ENCODE measurements at regions not wholly inside any gene's neighbourhood (a gene's known extent, or its start where the extent isn't known, plus 50 kb on each side); places are given as distances from the start of the nearest gene placed in this dataset.
"Not testable (repeated sequence)": the region's sequence is repeated elsewhere in the genome, so short reads cannot be mapped to it uniquely, and the experiment has no call there.

DNA sequence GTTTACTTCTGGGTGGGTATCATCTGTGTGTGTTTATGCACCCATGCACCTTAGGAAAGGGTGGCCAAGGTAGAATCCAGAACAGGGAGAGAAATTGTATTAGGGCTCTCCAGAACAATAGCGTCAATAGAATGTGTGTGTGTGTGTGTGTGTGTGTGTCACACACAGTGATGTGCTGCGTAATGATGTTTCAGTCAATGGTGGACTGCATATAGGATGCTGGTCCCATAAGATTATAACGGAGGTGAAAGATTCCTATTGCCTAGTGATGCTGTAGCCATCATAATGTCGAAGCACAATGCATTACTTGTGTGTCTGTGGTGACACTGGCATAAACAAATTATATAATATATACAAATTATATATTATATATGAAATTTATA, 69.3 kb upstream of the PRR23C start:
- DNase-seq (ENCODE audit: low read depth in 2 of 2): no peak

DNA sequence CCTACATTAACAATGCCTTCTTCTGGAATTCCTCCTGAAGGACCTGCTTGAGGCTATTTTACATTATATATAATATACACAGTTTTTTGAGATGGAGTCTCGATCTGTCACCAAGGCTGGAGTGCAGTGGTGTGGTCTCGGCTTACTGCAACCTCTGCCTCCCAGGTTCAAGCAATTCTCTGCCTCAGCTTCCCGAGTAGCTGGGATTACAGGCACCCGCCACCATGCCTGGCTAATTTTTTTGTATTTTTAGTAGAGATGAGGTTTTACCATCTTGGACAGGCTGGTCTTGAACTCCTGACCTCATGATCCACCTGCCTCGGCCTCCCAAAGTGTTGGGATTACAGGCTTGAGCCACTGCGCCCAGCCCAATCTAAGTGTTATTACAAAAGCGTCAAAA, 71.9 kb upstream of the PRR23C start:
- DNase-seq (ENCODE audit: low read depth in 2 of 2): not testable (repeated sequence)

DNA sequence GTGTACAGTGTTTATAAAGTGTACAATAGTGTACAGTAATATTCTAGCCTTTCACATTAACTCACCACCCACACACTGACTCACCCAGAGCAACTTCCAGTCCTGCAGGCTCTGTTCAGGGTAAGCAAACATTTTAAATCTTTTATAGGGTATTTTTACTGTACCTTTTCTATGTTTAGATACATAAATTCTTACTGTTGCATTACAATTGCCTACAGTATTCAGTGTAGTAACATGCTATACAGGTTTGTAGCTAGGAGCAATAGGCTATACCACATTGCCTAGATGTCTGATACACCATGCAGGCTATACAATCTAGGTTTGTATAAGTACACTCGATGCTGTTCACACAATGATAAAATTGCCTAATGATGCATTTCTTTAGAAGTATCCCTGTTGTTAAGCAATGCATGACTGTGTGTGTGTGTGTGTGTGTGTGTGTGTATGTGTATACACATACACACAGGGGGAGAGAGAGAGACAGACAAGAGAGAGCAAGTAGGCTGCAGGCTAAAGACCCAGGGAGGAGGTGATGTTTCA, 72.5 kb upstream of the PRR23C start:
- no peak for DNase-seq (ENCODE audit: low read depth in 2 of 2)

DNA sequence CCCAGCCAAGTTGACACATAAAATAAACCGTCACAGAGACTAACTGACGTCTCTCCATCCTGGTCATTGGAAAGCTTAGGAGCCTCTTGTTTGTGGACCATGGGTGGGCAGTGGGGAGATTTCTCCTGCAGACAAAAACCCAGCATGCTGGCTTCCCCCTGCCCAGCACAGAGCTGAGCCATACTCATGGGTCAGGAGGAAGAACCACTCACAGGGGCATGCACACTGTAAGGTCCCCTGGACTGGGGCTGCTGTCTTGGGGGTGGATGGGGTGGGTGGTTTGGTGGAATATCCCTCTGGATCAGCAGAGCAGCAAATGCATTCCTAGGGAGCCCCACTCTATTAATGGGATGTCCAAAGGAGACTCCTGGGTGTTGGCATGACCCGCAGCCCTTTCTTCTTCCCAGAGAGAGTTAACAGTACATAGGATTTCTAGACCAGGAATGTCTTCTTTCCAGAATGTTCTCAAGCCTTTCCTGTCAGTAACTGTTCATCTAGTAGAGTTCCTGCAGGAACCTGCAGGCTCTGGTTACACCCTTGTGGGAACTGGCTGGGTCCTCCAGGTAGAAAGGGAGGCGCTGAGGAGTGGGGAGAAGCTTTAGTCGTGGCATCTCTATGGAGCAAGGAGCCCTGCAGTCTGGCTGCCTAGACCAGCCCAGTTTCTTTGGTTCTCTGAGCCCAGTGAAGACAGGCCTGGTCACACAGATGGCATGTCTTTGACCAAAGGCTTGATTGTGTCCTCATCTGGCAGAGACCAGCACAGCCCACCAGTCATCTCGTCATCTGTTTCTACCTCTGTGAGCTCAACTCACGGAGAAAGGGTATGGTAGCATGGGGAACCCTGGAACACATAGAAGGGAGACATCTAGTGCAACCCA, 73.4 kb upstream of the PRR23C start:
- DNase-seq (ENCODE audit: low read depth in 2 of 2): no peak

DNA sequence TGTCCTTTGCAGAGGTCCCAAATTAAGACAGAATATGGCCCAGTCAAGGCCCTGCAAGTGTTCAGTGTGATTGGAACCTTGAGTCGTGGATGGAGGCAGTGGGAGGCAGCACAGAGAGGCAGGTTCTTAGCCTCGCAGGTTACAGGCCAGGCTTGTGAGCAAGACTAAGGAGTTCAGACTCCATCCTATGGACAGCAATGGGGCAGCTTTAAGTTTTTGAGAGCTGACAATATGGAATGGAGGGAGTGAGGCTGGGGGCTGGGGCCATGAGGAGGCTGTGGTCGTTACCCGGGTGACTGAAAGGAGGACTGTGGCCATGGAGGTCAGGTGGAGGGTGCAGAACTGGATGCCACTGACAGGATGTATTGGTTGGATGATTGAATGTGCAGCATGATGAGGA, 74.1 kb upstream of the PRR23C start:
- DNase-seq (ENCODE audit: low read depth in 2 of 2): no peak

DNA sequence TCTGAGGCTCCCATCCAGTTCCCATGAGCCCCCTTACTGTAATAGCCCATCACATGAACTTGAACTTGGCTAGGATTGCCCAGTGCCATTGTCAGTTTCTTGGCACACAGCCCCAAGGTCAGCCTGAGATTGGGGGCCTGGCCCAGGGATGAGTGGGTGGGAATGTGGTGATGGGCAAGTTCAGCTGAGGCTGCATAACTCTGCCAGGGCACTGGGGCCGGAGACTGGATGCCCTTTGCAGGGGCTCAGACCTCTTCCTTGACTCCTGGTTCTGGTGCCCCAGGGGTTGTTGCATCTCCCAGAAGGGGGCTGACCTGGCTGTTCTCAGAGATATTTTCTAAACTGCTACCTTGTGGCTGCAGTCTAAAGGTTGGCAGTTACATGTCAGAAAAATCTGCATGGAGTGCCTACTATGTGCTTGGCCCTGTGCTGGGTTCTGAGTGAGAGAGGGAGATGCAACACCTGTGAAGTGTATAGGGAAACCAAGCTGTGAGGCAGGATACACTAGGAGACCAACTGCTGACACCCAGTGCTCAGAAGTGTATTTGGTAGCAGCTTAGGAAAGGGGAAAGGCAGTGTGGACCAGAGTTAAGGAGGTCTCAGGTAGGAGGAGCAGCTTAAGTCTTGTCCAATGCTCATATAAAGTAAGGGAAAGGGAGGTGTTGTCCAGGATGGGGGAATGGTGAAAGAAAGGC, 74.8 kb upstream of the PRR23C start:
- no peak for DNase-seq (ENCODE audit: low read depth in 2 of 2)

DNA sequence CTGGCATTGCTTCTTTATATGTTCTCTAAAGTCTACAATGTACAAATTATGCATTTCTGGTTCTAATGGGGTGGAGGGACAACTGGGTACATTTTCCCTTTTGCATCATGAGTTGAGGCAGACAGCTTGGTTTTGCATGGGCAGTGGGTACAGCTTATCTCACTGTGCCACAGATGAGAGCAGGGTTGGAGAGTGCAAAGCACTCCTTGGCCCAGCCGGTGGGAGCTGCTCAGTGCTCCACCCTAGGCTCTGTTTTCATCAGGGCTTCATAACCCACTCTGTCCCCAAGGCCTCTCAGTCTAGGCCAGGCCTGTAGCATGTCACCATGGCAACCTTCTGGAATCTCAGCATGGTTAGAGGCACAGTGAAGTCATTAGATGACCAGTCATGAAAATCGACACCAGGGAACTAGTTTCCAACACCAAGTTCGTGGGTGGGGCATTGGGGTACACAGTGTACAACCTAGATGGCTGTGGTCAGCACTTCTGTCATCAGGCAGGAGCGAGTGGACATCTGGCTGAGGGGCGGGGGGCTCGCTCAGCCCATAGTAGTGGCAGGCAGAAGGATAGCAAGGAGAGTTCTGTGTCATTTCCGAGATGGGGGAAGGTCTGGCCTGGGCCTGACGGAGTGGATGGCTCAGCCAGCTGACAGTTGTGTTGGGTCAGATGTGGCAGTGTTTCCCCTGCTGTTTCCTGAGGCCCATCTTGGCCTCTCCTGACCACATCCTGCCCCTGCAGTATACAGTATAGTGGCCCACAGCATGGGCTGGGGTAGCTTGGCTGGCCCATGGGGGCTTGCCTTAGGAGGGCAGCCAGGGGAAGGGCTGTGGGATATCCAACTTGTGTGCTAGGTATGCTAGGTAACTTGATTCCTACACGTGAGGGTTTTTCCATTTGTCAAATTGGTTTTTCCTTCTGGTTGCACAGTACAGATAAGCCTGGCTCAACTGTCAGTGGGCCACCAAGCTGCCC, 75.7 kb upstream of the PRR23C start:
- no peak for DNase-seq (ENCODE audit: low read depth in 2 of 2)

DNA sequence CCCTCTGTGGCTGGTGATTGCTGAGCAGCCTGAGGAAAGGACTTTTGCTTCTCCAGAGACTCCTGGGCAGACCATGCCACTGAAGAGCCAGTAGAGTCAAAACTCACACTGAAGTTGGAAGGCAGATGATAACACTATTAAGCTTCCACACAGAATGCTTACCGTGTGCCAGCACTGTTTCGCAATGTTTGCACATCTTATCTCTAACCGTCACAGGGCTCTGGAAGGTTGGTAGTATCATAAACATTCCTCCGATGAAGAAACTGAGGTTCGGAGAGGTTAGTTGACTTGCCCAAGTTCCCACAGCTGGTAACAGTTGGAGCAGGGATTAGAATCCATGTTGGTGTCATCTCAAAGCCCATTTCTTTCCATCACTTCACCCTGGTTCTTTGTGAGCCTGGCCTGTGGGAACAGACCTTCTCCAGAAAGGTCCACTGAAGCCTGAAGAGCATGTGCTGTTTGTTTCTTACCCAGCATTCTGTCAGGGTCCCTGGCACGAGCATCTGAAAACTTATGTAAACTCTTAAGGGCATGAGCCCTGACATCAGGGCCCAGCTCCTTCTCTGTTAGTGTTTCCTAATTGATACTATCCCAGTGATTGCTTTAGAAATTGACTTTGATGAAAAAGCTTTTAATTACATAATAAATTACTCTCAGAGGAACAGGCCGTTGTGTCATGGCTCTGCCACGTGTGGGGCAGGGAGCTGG, 77.0 kb upstream of the PRR23C start:
- no peak for DNase-seq (ENCODE audit: low read depth in 2 of 2)

DNA sequence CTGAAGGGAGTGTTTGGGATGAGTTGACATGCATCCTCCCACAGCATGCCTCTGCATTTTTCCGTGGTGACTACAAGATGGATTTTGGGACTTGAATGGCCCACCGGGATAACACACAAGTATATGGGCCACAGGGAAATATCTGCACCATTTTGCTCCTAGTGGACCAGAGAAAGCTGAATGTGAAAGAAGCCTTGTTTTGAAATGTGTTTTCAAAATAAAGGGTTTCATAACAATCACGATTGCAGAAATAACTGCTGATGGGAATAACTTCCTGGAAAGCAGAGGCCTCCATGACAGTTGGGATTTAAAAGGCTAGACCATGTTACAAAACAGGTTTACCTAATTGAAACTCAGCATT, 77.5 kb upstream of the PRR23C start:
- DNase-seq (ENCODE audit: low read depth in 2 of 2): peak in 1 of 2 experiments; percentile 17

DNA sequence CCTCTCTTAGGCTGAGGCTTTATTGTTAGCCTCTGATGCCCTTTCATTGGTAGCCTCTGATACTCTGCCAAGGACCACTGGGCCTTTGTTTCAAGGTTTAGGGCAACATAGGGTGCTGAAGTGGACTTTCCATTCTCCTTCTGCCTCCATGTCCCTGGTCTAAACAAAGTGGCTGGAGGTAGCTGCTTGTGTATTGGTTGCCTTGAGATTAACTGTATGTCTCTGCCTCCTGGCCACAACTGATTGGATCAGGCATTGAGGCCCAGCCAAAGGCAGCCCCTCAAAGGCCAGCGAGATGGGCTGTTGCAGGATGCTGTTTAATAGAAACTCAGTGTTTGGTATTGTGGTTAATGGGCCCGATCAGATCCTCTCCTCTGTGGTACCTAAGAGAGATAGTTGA, 77.9 kb upstream of the PRR23C start:
- no peak for DNase-seq (ENCODE audit: low read depth in 2 of 2)

DNA sequence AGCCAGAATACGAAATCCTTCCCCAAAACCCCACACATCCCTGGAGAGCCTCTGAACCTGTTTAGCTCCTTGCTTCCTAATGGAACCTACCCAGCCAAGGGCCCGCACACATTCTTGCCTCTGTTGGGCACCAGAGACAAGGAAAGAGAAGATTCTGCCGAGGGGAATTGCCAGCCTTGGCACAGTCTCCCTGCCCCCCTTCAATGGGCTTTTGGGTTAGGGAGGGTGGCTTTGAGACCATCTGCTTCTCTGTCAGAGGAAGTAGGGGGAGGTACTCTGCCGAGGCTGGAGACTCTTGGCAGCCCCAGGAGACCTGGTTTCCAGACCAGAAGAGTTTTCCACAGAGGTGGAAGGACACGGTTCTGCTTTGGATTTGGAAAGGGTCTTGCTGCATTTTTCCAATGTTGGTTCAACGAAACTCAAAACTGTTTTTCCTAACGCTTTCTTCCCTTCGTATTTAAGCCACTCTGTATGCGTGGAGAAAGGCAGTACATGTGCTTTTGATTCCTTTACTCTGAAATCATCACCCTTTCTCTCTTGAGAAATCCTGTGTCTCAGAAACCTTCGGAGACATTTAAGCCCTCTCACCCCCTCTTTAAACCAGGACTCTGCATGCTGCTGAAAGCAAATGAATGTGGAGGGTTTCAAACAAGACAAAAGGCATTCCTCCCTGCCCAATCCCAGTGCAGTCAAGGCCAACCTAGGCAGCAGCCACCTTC, 78.8 kb upstream of the PRR23C start:
- no peak for DNase-seq (ENCODE audit: low read depth in 2 of 2)

DNA sequence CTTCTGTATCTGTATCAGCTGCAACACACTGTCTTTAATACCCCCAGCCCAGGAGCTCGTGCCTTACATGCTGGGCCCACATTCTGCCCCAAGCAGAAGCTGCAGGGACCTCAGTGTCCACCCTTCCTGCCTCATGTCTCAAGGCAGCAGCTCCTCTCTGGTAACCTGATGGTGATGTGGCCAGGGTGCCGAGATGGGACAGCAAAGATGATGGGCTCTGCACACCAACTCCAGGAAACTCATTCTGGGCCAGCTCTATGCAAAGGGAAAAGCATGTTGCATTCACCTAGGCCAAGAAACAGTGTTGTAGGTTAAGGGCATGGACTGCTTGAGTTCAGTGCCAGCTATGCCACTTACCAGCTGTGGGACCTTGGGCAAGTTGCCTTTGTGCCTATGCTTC, 79.5 kb upstream of the PRR23C start:
- DNase-seq (ENCODE audit: low read depth in 2 of 2): no peak

DNA sequence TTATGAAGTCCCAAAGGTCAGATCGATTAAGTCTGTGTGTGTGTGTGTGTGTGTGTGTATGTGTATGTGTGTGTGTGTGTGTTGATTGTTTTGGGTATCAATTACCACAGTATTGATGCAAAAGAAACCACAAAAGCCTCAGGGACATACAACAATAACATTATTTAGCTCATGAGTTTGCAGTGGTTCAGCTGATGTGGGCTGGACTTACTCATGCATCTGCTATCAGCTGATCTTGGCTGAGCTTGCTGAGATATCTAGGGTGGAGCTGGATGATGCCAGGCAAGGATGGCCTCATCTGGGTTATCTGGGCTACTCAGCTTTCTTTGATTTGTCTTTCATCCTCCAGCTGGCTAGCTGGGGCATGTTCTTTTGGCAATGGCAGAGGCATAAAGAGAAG, 82.4 kb upstream of the PRR23C start:
- no peak for DNase-seq (ENCODE audit: low read depth in 2 of 2)

DNA sequence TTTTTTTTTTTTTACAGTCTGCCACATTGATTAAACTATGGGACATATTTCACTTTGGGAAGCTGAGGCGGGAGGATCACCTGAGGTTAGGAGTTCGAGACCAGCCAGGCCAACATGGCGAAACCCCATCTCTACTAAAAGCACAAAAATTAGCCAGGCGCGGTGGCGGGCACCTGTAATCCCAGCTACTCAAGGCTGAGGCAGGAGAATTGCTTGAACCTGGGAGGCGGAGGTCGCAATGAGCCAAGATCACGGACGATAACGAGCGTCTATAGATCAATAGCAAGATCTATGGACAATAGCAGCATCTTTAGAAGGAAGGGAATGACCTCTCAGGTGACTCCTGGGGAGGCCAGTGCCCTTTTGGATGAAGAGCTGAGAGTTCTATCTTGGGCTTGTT, 82.9 kb upstream of the PRR23C start:
- not testable (repeated sequence) for DNase-seq (ENCODE audit: low read depth in 2 of 2)

DNA sequence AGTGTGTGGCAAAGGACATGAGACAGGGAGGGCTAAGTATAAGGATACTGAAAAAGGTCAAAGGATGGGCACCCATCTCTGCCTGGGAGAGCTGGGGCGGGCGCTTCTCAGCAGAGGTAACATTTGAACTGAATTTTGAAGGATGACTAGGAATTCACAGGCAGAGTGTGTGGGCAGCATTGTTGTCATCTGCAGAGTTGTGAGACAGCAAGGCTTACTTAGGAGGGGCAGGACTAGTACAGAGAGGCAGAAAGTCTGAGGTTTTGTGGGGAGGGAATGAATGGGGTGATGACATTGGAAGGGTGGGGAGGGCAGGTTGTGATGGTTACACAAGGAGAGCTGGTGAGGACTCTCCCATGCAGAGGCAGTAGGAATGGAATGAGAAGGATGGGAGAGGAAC, 84.1 kb upstream of the PRR23C start:
- no peak for DNase-seq (ENCODE audit: low read depth in 2 of 2)

DNA sequence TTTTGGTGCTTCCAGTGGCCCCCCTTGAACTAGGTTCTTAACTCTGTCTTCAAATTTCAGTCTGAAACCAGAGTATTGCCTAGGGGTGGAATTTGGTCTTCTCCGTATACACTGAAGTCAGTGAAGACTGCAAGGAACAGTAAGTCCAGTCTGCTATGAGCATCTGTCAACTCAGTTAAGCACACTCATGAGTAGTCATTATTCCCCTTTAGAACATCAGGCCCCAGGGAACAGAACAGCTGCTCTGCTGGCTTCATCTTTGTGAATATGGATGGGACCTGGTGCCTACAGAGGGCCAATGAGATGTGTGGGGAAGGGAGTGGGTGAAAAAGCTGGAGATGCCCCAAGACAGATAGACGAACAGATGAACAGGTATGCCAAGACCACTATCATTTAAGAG, 85.2 kb upstream of the PRR23C start:
- DNase-seq (ENCODE audit: low read depth in 2 of 2): no peak

DNA sequence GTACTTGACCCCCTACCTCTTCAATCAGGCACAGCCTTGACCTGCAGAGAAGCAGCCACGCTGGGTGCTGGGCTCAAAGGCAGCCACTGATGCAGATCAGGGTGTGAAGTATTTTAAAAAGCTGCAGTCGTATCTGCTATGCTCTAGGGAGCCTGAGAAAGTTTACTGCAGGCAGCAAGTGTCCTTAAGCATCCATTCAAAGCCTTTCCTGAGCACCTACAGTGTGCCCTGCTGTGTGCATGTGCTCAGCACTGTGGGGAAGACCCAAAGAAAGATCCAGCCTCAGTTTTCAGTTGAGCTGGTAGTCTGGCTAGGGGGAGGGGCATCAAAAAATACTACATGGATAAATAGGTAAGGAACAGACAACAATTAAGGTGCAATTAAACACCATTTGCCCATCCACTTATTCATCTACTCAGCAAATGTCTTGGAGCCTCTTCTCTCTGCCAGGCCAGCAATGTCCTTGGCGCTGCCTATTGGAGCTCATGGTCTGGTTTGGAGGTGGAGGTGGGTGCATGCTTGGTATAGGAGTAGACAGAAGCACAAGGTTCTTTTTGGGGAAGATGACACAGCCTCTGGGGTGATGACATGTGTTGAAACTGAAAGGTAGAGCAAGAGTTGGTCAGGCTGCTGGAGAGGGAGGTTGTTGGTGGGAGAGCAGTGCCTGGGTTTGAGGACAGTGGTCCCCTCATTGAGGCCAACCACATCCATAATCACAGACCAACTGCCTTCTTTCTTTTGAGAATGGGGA, 85.9 kb upstream of the PRR23C start:
- DNase-seq (ENCODE audit: low read depth in 2 of 2): no peak

DNA sequence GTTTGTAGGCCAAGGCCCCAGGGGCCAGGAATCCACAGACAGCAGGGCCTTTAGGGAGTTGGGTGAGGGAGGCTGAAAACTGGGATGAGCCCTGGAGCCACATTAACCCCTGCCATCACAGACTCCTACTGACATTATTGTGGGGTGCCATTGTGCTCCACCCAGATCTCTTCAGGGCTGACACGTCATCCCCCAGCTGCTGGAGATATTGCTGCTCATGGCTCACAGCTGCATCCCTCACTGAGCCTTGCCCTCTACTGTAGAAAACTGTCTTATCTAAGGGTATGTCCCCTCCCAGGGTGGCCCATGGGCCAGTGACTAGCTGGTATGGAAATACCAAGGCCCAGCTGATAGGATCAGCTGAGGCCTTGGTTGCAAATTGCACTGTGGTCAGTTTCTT, 87.3 kb upstream of the PRR23C start:
- no peak for DNase-seq (ENCODE audit: low read depth in 2 of 2)

DNA sequence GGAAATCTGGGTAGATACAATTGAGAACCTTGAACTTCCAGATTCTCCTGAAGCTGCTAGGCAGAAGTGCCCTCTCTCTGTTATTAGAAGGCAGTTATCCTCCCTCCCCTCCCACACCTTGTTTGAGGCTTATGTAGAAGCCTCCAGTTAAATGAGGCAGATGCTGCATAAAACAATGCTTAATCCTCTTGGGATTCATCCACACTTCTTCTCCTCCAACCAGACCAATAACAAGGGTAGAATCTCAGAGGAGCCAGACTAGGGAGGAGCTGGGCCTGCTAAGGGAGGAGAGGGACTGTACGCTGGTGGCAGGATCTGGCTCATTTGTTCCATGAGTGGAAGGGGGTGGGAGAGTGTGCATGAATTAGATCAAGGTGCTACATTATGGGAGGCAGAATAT, 88.3 kb upstream of the PRR23C start:
- no peak for DNase-seq (ENCODE audit: low read depth in 2 of 2)
